ENCODE measurements at regions not wholly inside any gene's neighbourhood (a gene's known extent, or its start where the extent isn't known, plus 50 kb on each side); places are given as distances from the start of the nearest gene placed in this dataset.

DNA sequence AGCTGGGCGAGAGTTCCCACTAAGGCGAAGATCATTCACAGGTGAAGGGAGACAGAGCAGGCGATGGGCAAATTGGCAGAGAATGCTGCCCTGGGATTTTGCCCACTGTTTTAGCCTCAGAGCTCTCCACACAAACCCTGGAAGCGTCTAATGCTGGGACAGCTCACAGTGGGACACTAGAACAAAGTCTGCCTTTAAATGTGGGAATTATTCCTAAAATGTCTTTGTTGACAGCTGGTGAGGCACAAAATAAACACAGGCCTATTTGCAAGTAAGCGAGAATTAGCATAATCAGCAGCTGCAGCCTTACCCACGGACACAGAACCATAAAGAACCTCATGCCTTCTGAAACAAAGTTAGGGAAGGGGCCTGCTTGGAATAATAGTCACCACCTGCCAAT, 824.5 kb downstream of the AACS start:
- no peak for DNase-seq (ENCODE audit: low spot score)

- DNase-seq (ENCODE audit: low spot score), result no peak
Measured at GRCh38 chr12:125890366-125890905, 825.2 kb downstream of the AACS start.

DNA sequence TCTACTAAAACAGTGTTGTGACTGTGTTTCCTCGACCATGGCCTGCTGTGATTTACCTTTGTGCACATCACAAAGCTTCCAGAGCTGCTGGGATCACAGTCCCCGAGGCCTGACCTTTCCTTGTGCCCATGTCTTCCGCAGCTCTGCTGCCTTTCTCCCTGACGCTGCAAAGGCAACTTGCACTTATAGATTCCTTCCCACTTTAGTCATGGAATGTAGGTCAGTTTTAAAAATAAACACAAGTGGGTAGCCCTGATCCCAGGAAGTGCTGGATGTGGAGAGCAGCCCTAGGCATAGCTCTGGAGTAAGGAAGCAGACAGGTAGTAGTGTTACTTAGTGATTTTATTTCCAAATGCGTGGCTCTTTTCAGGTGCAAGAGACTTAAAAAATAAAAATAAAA, 825.7 kb downstream of the AACS start:
- DNase-seq (ENCODE audit: low spot score), result no peak

DNA sequence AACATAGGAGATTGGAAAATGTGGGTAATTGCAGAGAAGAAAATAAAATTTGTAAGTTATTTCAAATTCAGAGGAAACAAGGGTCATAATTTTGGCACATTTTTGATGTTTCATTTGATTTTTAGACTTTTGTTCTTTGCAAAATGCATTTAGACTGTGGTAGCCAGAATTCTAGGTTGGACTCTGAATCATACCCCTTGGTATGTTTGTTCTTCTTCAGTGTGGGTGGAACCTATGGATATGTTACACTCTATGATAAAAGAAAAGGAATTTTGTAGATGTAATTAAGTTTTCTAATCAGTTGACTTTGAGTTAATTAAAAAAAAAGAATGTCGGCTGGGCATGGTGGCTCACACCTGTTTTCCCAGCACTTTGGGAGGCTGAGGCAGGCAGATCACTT, 827.0 kb downstream of the AACS start:
- no peak for DNase-seq (ENCODE audit: low spot score)

DNA sequence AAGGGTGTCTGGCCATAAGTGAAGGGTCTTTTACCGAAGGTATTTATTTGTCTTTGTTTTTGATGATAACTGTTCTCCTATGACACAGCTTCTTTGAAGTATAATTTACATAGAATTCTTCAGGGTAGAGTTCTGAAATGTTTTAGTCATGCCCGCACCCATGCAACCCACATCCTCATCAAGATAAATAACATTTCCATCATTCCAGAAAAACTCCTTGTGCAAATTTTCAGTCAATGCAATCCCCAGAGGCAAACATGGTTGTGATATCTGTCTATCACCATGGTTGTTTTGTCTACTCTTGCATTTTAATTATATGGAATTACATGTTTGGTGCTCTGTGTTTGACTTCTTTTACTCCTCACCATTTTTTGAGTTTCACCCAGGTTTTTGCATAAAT, 837.8 kb downstream of the AACS start:
- DNase-seq (ENCODE audit: low spot score), result no peak

DNA sequence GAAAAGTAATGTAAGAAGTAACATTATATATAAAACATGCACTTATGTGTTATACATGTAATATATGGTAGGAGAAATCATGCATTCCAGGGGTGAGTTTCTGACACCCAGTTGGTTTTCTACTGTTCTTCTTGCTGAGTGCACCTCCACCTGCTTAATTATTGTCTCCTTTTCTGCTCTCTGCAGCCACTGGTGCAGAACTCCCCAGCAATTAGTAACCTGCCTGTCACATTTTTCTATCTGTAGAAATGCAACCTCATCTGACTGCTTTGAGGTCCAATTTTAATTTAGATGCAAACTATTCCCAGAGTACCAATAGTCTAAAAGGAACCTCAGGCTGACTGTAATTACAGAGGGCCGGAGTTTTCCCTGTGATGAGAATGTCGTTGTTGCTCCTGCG, 842.1 kb downstream of the AACS start:
- DNase-seq (ENCODE audit: low spot score), result no peak

DNA sequence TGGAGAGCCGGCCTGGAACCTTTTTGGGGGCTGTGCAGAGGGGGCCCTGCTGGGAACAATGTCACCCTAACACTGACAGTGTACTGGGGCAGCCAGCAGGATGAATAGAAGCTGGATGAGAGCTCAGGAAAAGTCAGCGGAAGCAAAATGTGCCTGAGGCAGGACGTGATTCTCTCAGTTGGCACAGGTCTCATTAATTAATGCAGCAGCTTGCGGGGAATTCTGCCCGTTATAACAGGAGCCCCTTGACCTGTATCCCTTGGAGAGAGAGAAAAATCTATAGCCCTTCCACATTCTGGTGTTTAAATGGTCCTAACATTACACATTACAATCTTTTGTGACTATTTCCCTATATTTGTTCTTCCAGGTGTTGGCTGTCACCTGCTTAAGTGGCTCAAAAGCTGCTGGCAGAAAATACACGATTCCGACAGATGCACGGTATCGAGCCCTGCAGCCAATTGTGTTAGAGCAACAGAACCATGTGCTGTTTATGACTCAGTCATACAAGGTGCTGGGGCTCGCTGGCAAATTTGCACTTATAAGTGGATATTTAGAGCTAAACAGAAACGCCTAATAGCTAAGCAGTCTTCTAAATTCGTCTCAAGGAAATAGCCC, 854.7 kb downstream of the AACS start:
- DNase-seq (ENCODE audit: low spot score), result no peak

GRCh38 chr12:125922330-125922729, 857.1 kb downstream of the AACS start:
- no peak for DNase-seq (ENCODE audit: low spot score)

DNA sequence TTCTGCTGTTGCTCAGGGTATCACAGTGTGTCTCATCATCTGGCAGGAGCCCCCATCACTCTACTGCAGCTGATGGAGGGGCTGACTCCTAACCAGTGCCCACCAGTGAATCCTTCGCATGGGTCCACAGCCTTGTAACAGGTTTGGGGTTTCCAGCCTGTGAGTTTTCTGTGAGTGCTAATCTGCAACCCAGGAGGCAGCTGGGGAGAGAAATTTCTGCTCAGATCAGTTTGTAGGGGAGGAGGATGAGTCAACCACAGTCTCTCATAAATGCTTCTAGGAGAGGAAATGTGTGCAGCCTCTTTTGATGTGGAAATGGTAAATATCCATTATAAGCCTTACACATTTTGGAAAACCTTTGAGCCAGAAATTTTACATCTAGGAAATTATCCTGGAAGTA, 871.3 kb downstream of the AACS start:
- DNase-seq (ENCODE audit: low spot score), result no peak

- DNase-seq (ENCODE audit: low spot score), result no peak
Measured at GRCh38 chr12:125944446-125944845, 879.2 kb downstream of the AACS start.

DNA sequence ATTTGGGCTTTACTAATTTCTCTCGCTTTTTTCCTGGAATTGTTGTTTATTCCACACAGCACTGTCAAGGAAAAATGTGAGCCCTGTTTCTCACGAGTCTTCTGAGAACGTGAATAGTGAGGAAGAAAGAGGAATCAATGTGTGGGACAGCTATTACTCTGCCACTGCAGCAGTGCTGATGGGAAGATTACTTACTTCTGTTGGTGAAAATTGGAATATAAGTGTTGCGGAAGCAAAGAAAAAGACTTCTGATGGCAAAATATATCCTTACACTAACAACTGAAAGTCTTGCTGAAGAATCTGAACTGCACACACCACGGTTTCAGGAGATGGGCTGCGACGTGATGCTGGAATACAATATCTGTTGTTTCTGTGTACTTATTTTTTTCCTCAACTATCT, 884.2 kb downstream of the AACS start:
- no peak for DNase-seq (ENCODE audit: low spot score)

DNA sequence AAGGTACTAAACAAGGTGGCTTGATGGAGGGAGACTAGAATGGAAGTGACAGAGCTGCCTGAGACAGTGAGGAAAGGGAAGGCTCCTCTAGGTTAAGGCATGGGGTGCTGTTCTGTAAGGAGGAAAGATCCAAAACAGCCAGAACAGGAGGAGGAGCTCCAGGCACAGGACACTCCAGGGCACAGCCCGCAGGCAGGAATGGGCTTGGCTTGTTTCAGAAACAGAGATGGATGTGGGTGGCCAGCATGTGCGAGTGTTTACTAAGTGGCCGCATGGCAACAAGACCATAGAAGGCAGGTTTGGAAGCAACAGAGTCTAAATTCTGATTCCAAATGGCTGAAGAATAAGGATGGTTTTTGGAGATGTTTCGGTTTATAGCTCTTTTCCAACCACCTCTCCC, 889.1 kb downstream of the AACS start:
- no peak for DNase-seq (ENCODE audit: low spot score)

DNA sequence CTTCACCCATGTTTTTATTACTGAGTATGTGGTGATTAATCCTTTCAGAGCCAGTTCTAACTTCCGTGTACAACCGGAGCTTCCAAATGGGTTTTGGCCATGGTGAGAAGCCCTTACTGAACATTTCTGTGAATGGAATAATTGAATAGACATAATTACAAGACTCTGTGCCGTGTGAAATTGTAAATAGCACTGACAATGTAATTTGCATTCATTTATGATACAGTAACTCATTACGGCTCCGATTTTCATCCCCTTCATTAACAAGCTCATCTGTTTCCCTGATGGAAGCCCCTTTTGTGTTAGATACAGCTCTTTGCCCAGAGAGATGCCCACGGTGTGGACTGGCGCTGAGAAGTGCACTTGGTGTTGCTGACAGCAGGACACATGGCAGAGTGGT, 891.0 kb downstream of the AACS start:
- DNase-seq (ENCODE audit: low spot score), result no peak

DNA sequence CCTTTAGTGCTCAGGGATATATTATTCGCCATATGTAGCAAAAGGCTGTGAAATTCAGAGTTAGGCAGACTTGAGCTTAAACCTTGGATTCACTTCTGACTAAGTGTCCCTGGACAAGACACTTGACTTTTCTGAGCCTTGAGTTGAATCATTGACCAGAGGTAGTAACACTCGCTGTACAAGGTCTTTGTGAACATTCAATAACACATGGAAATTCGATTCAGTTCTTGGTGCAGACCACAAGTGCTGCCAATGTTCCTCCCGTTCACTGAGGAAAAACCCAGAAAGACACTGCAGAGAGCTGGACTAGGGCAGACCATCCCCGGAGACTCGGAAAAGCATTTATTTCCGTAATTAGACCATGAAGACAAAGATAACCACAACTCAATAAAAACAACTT, 901.4 kb downstream of the AACS start:
- DNase-seq (ENCODE audit: low spot score), result no peak

DNA sequence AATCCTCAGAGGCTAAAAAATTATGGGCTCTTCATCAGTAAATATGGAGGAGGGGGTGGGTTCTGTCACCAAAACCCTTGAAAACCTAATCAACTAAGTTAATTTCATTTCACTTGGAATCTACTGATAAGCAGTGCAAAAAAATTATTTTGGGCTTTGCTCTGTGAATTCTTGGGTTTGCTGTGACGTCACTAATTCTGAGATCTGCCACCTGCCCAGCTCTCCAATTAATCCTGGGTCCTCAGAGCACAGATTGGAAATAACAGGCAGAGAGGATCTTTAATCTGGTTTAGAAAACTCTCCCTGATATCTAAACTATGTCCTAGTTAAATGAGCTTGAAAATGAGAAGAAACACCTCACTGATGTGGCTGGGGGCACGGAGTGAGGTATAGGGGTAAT, 903.2 kb downstream of the AACS start:
- no peak for DNase-seq (ENCODE audit: low spot score)

DNA sequence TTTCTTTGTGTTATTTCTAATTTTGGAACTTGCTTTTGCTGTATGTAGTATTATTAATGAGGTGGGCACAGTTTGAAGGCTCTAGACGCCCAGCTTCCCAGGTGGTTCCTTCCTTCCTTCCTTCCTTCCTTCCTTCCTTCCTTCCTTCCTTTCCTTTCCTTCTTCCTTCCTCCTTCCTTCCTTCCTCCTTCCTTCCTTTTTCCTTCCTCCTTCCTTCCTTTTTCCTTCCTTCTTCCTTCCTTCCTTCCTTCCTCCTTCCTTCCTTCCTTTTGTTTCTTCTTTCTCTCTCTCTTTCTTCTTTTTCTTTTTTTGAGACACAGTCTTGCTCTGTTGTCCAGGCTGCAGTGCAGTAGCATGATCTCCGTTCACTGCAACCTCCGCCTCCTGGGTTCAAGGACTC, 906.7 kb downstream of the AACS start:
- DNase-seq (ENCODE audit: low spot score), result no peak

DNA sequence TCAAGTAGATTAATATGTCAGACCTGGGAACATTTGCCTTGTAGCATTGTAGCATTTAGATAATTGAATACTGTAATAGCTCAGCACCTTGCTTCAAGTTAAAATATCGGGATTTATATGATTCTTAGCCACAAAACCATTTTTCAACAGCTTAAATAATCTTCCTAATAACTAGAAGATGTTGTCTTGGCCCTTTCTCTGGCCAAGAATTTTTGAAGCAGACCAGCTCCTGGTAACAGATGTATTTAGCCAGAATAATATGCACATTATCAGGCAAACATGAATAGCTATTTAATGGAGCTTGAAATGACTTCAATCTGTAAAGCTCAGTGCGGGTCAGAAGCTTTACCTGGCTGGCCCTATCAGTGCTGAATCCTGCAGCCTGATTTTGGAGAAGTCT, 913.1 kb downstream of the AACS start:
- DNase-seq (ENCODE audit: low spot score), result no peak

GRCh38 chr12:125981610-125982253, 916.5 kb downstream of the AACS start:
- DNase-seq (ENCODE audit: low spot score), result no peak

DNA sequence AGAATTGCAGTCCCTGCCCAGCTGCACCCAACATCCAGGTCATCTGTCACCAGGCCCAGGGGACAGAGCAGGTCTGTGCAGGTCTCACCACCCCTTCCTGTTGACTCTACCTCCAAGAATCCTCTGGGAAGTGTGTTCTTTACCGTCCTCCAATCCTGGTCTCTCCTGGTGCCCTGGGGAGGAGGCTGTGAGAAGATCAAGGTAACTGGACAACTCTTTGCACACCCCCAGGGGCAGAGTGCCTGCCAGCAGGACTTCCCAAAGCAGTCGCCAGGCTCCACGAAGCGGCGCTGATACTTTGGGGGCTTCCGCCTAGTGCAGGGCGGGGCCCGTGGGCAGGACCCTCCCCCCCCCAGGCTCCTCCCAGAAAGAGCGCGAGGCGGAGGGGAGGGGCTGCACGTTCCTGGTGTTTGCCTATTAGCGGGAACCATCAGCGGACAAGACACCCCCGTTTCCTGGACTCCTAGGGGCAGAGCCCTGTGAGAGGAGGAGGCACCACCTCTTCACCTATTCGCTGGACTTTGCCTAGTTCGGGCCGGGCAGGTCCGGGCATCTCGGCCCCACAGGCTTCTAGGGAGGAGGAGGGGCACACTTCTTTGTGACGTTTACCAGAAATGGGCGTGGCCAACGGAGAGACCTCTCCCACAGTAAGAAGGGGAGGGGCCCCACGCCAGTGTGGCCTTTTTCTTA, 918.0 kb downstream of the AACS start:
- no peak for DNase-seq (ENCODE audit: low spot score)

- DNase-seq (ENCODE audit: low spot score), result no peak
Measured at GRCh38 chr12:125983784-125984500, 918.7 kb downstream of the AACS start.

DNA sequence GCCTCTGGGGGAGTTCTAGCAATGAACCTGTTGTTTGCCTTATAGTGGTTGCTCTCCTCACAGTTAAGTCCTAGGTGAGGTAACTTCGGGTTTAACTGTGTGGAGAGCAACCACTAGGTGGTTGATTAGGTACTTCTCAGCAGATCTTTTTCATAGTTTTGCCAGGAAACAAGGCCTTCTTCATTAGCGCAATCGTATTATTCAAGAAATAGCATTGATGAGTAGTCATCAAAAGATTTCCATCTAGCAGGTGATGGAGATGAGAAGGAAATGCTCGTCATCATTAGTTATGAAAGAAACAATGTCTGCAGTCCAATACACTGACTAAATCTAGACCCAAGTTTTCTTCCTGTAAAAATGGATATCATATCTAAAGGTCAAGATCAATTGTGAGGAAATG, 923.3 kb downstream of the AACS start:
- no peak for DNase-seq (ENCODE audit: low spot score)

GRCh38 chr12:125989696-125990095, 924.5 kb downstream of the AACS start:
- DNase-seq (ENCODE audit: low spot score), result no peak

DNA sequence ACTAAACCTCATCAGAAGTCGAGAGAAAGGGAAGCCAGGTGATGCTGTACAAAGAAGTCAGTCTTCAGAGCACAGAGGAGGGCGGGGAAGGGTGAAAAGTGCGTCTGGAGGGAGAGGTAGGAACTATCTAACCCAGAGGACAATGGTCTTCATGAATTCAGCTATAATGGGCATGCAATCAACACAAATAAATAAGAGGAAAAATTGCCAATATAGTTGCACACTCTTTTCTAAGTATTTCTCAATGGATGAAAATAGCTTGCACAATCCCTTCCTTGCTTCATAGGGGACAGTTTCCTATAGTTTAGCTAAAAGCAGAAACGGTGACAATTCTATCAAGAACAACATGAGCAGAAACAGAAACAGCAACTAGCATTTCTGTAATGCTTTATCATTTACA, 931.2 kb downstream of the AACS start:
- DNase-seq (ENCODE audit: low spot score), result no peak

Measured in NAMALWA (cell line).